ENCODE measurements at regions not wholly inside any gene's neighbourhood (a gene's known extent, or its start where the extent isn't known, plus 50 kb on each side); places are given as distances from the start of the nearest gene placed in this dataset.

DNA sequence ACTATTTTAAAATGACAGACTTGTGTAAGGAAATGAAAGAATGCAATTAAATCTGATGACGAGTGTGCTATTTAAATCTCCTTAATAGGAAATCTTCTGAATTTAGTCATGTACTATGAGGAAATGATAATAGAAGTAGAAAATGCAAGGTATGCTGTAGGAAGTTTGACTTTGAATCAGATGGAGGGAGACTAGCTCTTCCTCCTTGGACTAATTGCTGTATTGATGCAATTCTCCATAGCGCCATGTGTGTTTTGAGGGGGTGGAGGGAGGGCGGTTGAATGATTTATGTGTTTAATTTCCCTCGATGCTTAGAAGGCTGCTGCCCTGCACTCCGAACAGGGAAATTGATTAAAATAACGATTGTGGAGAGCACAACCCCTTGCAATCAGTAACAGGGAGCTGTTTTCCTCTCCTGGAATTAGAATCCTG, 179.0 kb upstream of the PRNP start:
- TF ChIP-seq, protein P1, sequence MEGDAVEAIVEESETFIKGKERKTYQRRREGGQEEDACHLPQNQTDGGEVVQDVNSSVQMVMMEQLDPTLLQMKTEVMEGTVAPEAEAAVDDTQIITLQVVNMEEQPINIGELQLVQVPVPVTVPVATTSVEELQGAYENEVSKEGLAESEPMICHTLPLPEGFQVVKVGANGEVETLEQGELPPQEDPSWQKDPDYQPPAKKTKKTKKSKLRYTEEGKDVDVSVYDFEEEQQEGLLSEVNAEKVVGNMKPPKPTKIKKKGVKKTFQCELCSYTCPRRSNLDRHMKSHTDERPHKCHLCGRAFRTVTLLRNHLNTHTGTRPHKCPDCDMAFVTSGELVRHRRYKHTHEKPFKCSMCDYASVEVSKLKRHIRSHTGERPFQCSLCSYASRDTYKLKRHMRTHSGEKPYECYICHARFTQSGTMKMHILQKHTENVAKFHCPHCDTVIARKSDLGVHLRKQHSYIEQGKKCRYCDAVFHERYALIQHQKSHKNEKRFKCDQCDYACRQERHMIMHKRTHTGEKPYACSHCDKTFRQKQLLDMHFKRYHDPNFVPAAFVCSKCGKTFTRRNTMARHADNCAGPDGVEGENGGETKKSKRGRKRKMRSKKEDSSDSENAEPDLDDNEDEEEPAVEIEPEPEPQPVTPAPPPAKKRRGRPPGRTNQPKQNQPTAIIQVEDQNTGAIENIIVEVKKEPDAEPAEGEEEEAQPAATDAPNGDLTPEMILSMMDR (IDR thresholded peaks at IDR 0.05) = no peak
- TF ChIP-seq POLR2A (IDR thresholded peaks at IDR 0.05) = no peak
